H9 (cell line): ENCODE measurements at regions not wholly inside any gene's neighbourhood (a gene's known extent, or its start where the extent isn't known, plus 50 kb on each side); places are given as distances from the start of the nearest gene placed in this dataset.

Source experiments
- DNase-seq: peaks from one replicate; pipeline ENCODE4 v3.0.0-alpha.2; 2017
- H2AFZ ChIP-seq: one replicate; pipeline ENCODE4 v1.6.1; 2013; ENCODE audit warnings: mild to moderate bottlenecking, low read length, control low read depth, moderate library complexity
- H2AK5ac ChIP-seq: 2 replicates; pipeline ENCODE4 v1.6.1; 2013; ENCODE audit warnings: low read length, control low read depth, mixed read lengths; ENCODE audit not compliant: insufficient read length
- H2BK120ac ChIP-seq: one replicate; pipeline ENCODE4 v1.6.1; 2013; ENCODE audit warnings: low read depth, mild to moderate bottlenecking, low read length, control low read depth, inconsistent platforms; ENCODE audit not compliant: poor library complexity, severe bottlenecking
- H2BK12ac ChIP-seq: 2 replicates; pipeline ENCODE4 v1.6.1; 2013; ENCODE audit warnings: low read length, control low read depth, mixed read lengths, low read depth; ENCODE audit not compliant: insufficient read length
- H2BK15ac ChIP-seq: 2 replicates; pipeline ENCODE4 v1.6.1; 2013; ENCODE audit warnings: low read depth, low read length, control low read depth
- H2BK20ac ChIP-seq: one replicate; pipeline ENCODE4 v1.6.1; 2013; ENCODE audit warnings: low read depth, mild to moderate bottlenecking, low read length, control low read depth, inconsistent platforms; ENCODE audit not compliant: poor library complexity, severe bottlenecking
- H2BK5ac ChIP-seq: 2 replicates; pipeline ENCODE4 v1.6.1; 2013; ENCODE audit warnings: low read length, control low read depth, mixed read lengths; ENCODE audit not compliant: insufficient read length
- H3K14ac ChIP-seq: 2 replicates; pipeline ENCODE4 v1.6.1; 2013; ENCODE audit warnings: low read length, control low read depth; ENCODE audit not compliant: insufficient read depth
- H3K18ac ChIP-seq: 2 replicates; pipeline ENCODE4 v1.6.1; 2013; ENCODE audit warnings: low read depth, mild to moderate bottlenecking, mixed read lengths, low read length, control low read depth; ENCODE audit not compliant: insufficient read length
- H3K23ac ChIP-seq: 2 replicates; pipeline ENCODE4 v1.6.1; 2013; ENCODE audit warnings: low read length, control low read depth, mixed read lengths, low read depth; ENCODE audit not compliant: insufficient read length
- H3K23me2 ChIP-seq: 2 replicates; pipeline ENCODE4 v1.6.1; 2013; ENCODE audit warnings: low read depth, mild to moderate bottlenecking, mixed read lengths, low read length, control low read depth; ENCODE audit not compliant: insufficient read length, poor library complexity, severe bottlenecking
- H3K27ac ChIP-seq: 2 replicates; pipeline ENCODE4 v1.5.1; 2013; ENCODE audit warnings: low read length, control low read depth, mixed read lengths, low read depth; ENCODE audit not compliant: insufficient read length
- H3K27me3 ChIP-seq: 2 replicates; pipeline ENCODE4 v1.6.1; 2013; ENCODE audit warnings: low read length, control low read depth, inconsistent platforms; ENCODE audit not compliant: insufficient read depth
- H3K4ac ChIP-seq: 2 replicates; pipeline ENCODE4 v1.6.1; 2013; ENCODE audit warnings: low read depth, mild to moderate bottlenecking, control low read depth, inconsistent platforms, low read length, moderate library complexity
- H3K4me1 ChIP-seq: 2 replicates; pipeline ENCODE4 v1.6.1; 2013; ENCODE audit warnings: low read length, control low read depth, inconsistent platforms; ENCODE audit not compliant: insufficient read depth
- H3K4me2 ChIP-seq: 2 replicates; pipeline ENCODE4 v1.6.1; 2013; ENCODE audit warnings: low read length, control low read depth, mixed read lengths; ENCODE audit not compliant: insufficient read length, insufficient read depth
- H3K56ac ChIP-seq: 2 replicates; pipeline ENCODE4 v1.6.1; 2013; ENCODE audit warnings: low read depth, mild to moderate bottlenecking, mixed read lengths, low read length, control low read depth; ENCODE audit not compliant: insufficient read length
- H3K79me1 ChIP-seq: 2 replicates; pipeline ENCODE4 v1.6.1; 2013; ENCODE audit warnings: low read depth, mild to moderate bottlenecking, moderate library complexity, low read length, control low read depth, inconsistent platforms; ENCODE audit not compliant: insufficient read depth, poor library complexity, severe bottlenecking
- H3K79me2 ChIP-seq: 2 replicates; pipeline ENCODE4 v1.6.1; 2013; ENCODE audit warnings: low read length, control low read depth, inconsistent platforms; ENCODE audit not compliant: insufficient read depth
- H3K9ac ChIP-seq: 2 replicates; pipeline ENCODE4 v1.6.1; 2013; ENCODE audit warnings: low read length, control low read depth, mixed read lengths; ENCODE audit not compliant: insufficient read length; ENCODE audit errors: extremely low read depth
- H3K9me3 ChIP-seq: one replicate; pipeline ENCODE4 v1.6.1; 2013; ENCODE audit warnings: low read depth, low read length, inconsistent platforms; ENCODE audit not compliant: control insufficient read depth
- H3T11ph ChIP-seq: one replicate; pipeline ENCODE4 v1.6.1; 2013; ENCODE audit warnings: mild to moderate bottlenecking, low read length, control low read depth, inconsistent platforms
- H4K20me1 ChIP-seq: one replicate; pipeline ENCODE4 v1.6.1; 2013; ENCODE audit not compliant: control insufficient read depth, insufficient read length, insufficient read depth
- H4K5ac ChIP-seq: 2 replicates; pipeline ENCODE4 v1.6.1; 2013; ENCODE audit warnings: low read depth, mild to moderate bottlenecking, mixed read lengths, low read length, control low read depth; ENCODE audit not compliant: insufficient read length
- H4K8ac ChIP-seq: replicated peaks from 2 replicates; pipeline ENCODE4 v1.6.1; 2013; ENCODE audit warnings: low read length, control low read depth, mixed read lengths, low read depth; ENCODE audit not compliant: insufficient read length
- H4K91ac ChIP-seq: 2 replicates; pipeline ENCODE4 v1.6.1; 2013; ENCODE audit warnings: low read depth, mild to moderate bottlenecking, moderate library complexity, mixed read lengths, low read length, control low read depth; ENCODE audit not compliant: insufficient read length
- H3K27ac Mint-ChIP-seq, 3 experiments: 2 replicates in 2 of 3; 3 replicates in 1 of 3; pipeline ENCODE4 v1.8.0; 2020 to 2021; ENCODE audit warnings: mixed read lengths in 3 of 3, mild to moderate bottlenecking in 1 of 3, moderate library complexity in 1 of 3
- H3K27me3 Mint-ChIP-seq: 2 replicates; pipeline ENCODE4 v1.8.0; 2021; ENCODE audit warnings: low read depth, mild to moderate bottlenecking, moderate library complexity, mixed read lengths
- H3K36me3 Mint-ChIP-seq, 3 experiments: 2 replicates in 2 of 3; 3 replicates in 1 of 3; pipeline ENCODE4 v1.8.0; 2020 to 2021; ENCODE audit warnings: low read depth in 3 of 3, mixed read lengths in 3 of 3; ENCODE audit not compliant: insufficient read depth in 1 of 3
- H3K4me1 Mint-ChIP-seq, 2 experiments: 2 replicates each; pipeline ENCODE4 v1.8.0; 2020; ENCODE audit warnings: mixed read lengths in 2 of 2
- H3K4me3 Mint-ChIP-seq, 2 experiments: 2 replicates in 1 of 2; 3 replicates in 1 of 2; pipeline ENCODE4 v1.8.0; 2020 to 2021; ENCODE audit warnings: mild to moderate bottlenecking in 2 of 2, mixed read lengths in 2 of 2, moderate library complexity in 1 of 2
- H3K9me3 Mint-ChIP-seq, 2 experiments: 2 replicates in 1 of 2; 3 replicates in 1 of 2; pipeline ENCODE4 v1.8.0; 2020; ENCODE audit warnings: mild to moderate bottlenecking in 2 of 2, mixed read lengths in 2 of 2, moderate library complexity in 1 of 2
- CTCF ChIP-seq: fragments of 200-600 bp; sonication (generic); conservative IDR thresholded peaks from 3 replicates; pipeline ENCODE4 v1.8.0; 2021; ENCODE audit warnings: antibody characterized with exemption, mild to moderate bottlenecking
- WGBS: extraction: QIAGEN DNeasy Blood & Tissue Kit; methylation state at CpG from one replicate; pipeline ENCODE4 v1.1.7; 2013; ENCODE audit warnings: missing lambda C conversion rate, low lambda C conversion rate, mixed read lengths; ENCODE audit not compliant: insufficient read length; ENCODE audit errors: extremely low coverage; 5-methylcytosine and 5-hydroxymethylcytosine counted together

GRCh38 chr9:71442937-71443336, 321.5 kb upstream of the TRPM3 start:
- H4K8ac ChIP-seq: no peak overlapping the region
- no peak overlapping the region for H3K23ac ChIP-seq
- peaks cover 16% of the 10 kb centered on the region for H3K23me2 ChIP-seq
- H3K4ac ChIP-seq: no peak overlapping the region
- H3K79me1 ChIP-seq: no peaks in the 10 kb centered on the region
- no peaks in the 10 kb centered on the region for H3K9me3 Mint-ChIP-seq
- H4K20me1 ChIP-seq: no peaks in the 10 kb centered on the region
- no peak overlapping the region for H2BK5ac ChIP-seq
- WGBS: no CpG with 5 or more reads among the region's 3 CpGs
- H3K27ac Mint-ChIP-seq: no peak overlapping the region
- H3K27me3 ChIP-seq: no peaks in the 10 kb centered on the region
- no peak overlapping the region for H3K14ac ChIP-seq
- H2BK120ac ChIP-seq: no peak overlapping the region
- no peak overlapping the region for H3K4me3 Mint-ChIP-seq
- TF ChIP-seq CTCF: no peak
- no peak overlapping the region for H3K56ac ChIP-seq
- H4K5ac ChIP-seq: no peak overlapping the region
- no peak overlapping the region for H2AK5ac ChIP-seq
- peaks cover 16 to 24% of the 10 kb centered on the region in 2 experiments for H3K4me1 Mint-ChIP-seq
- H3K9ac ChIP-seq: no peak overlapping the region
- H2BK20ac ChIP-seq: no peak overlapping the region
- H3K27ac ChIP-seq: no peak overlapping the region
- H2AFZ ChIP-seq: no peak overlapping the region
- no peaks in the 10 kb centered on the region for H3K79me2 ChIP-seq
- no peaks in the 10 kb centered on the region for H3K36me3 Mint-ChIP-seq
- no peak overlapping the region for H3K18ac ChIP-seq
- peaks cover 14% of the 10 kb centered on the region for H3K27me3 Mint-ChIP-seq
- no peaks in the 10 kb centered on the region for H3K9me3 ChIP-seq
- H2BK15ac ChIP-seq: no peak overlapping the region
- no peaks in the 10 kb centered on the region; the same call in 1 of the 2 replicates for H3K4me1 ChIP-seq
- H3T11ph ChIP-seq: no peak overlapping the region
- DNase-seq: no peak
- no peak overlapping the region for H2BK12ac ChIP-seq
- H3K4me2 ChIP-seq: no peak overlapping the region
- H4K91ac ChIP-seq: no peak overlapping the region
